ENCODE measurements at regions not wholly inside any gene's neighbourhood (a gene's known extent, or its start where the extent isn't known, plus 50 kb on each side); places are given as distances from the start of the nearest gene placed in this dataset.

DNA sequence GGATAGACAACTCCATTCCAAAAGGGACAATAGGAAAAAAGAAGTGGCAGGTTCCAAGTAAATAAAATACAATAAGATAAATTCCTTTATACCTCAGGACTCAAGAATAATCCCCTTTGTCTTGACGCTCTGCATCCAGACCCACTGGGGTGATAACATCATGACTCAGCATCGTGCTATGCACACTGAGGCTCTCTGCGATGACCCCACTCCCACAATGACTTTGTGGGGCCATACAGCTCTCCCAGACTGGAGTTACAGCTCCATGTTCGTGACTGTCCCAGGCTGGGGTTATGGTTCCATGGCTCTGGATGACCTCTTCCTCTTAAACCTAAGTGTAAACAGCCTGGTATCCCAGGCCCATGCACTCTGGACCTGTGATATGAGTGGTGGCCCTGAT lies 254.5 kb upstream of the ADGRL3 start:
- TF ChIP-seq POLR2A (IDR thresholded peaks at IDR 0.05) (no peak), POLR2AphosphoS5 (IDR thresholded peaks at IDR 0.05) (no peak)
- TF ChIP-seq, protein P1, sequence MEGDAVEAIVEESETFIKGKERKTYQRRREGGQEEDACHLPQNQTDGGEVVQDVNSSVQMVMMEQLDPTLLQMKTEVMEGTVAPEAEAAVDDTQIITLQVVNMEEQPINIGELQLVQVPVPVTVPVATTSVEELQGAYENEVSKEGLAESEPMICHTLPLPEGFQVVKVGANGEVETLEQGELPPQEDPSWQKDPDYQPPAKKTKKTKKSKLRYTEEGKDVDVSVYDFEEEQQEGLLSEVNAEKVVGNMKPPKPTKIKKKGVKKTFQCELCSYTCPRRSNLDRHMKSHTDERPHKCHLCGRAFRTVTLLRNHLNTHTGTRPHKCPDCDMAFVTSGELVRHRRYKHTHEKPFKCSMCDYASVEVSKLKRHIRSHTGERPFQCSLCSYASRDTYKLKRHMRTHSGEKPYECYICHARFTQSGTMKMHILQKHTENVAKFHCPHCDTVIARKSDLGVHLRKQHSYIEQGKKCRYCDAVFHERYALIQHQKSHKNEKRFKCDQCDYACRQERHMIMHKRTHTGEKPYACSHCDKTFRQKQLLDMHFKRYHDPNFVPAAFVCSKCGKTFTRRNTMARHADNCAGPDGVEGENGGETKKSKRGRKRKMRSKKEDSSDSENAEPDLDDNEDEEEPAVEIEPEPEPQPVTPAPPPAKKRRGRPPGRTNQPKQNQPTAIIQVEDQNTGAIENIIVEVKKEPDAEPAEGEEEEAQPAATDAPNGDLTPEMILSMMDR (IDR thresholded peaks at IDR 0.05), result no peak

All from sigmoid colon (tissue), 4 donors.